MCF 10A (cell line): ENCODE measurements at regions not wholly inside any gene's neighbourhood (a gene's known extent, or its start where the extent isn't known, plus 50 kb on each side); places are given as distances from the start of the nearest gene placed in this dataset.

Experiments
- BruUV-seq: library from RNA; stranded (reverse); fragments of 400-500 nt; replicated peaks from 2 replicates; lab custom pipeline; 2021; lab: Mats Ljungman, UMichigan
- CTCF ChIA-PET: fragments of 300-600 bp; sonication (Branson Sonifier 250); formaldehyde crosslinking; extraction: SDS; loops from one replicate; lab custom pipeline; 2021; ENCODE audit warnings: antibody characterized with exemption, inconsistent platforms; lab: Yijun Ruan, JAX
- POLR2A ChIA-PET: fragments of 300-600, 350-650 bp; sonication (Branson Sonifier 250); formaldehyde crosslinking; extraction: SDS; loops from one replicate; lab custom pipeline; 2020; ENCODE audit warnings: antibody characterized with exemption, inconsistent platforms; lab: Yijun Ruan, JAX
- DNase-seq: peaks from one replicate; pipeline ENCODE4 v3.0.0-alpha.2; 2018; ENCODE audit not compliant: unreplicated experiment
- H3K27ac Mint-ChIP-seq: one replicate; pipeline ENCODE4 v1.8.0; 2022; ENCODE audit warnings: mild to moderate bottlenecking, low read depth, mixed read lengths; ENCODE audit not compliant: unreplicated experiment
- H3K27me3 Mint-ChIP-seq: one replicate; pipeline ENCODE4 v1.8.0; 2022; ENCODE audit warnings: mixed read lengths; ENCODE audit not compliant: insufficient read depth, unreplicated experiment
- H3K36me3 Mint-ChIP-seq: one replicate; pipeline ENCODE4 v1.8.0; 2022; ENCODE audit warnings: mild to moderate bottlenecking, moderate library complexity, mixed read lengths; ENCODE audit not compliant: insufficient read depth, unreplicated experiment
- H3K4me1 Mint-ChIP-seq: one replicate; pipeline ENCODE4 v1.8.0; 2022; ENCODE audit warnings: mixed read lengths; ENCODE audit not compliant: insufficient read depth, unreplicated experiment
- H3K4me3 Mint-ChIP-seq: one replicate; pipeline ENCODE4 v1.8.0; 2022; ENCODE audit warnings: mild to moderate bottlenecking, moderate library complexity, mixed read lengths; ENCODE audit not compliant: unreplicated experiment
- H3K9me3 Mint-ChIP-seq: one replicate; pipeline ENCODE4 v1.8.0; 2022; ENCODE audit warnings: mixed read lengths; ENCODE audit not compliant: unreplicated experiment
- CTCF ChIP-seq: fragments of 200-600 bp; IDR thresholded peaks from one replicate; pipeline ENCODE4 v1.8.0; 2022; ENCODE audit warnings: antibody characterized with exemption, mild to moderate bottlenecking; ENCODE audit not compliant: unreplicated experiment
- intact Hi-C: fragments of 100-400 bp; cut with micrococcal nuclease; formaldehyde crosslinking; loops from 2 replicates; pipeline ENCODE4 v1.14.1; 2022

- no peaks in the 10 kb centered on the region for H3K27me3 Mint-ChIP-seq
- H3K9me3 Mint-ChIP-seq: no peaks in the 10 kb centered on the region
- H3K4me3 Mint-ChIP-seq: no peak overlapping the region
- no peaks in the 10 kb centered on the region for H3K36me3 Mint-ChIP-seq
- no peaks in the 10 kb centered on the region for H3K4me1 Mint-ChIP-seq
- BruUV-seq: no TSS peak
- intact Hi-C loops: no loop called here
- CTCF ChIA-PET: no interaction called here
- POLR2A ChIA-PET: no interaction called here
- no peak for DNase-seq
- H3K27ac Mint-ChIP-seq: no peak overlapping the region
- TF ChIP-seq CTCF: no peak
Observed at GRCh38 chr9:82130331-82131042, 141.9 kb downstream of the SPATA31D1 start.

- Mint-ChIP-seq H3K9me3 (no peaks in the 10 kb centered on the region), H3K36me3 (no peaks in the 10 kb centered on the region), H3K4me1 (no peaks in the 10 kb centered on the region), H3K27ac (no peak overlapping the region), H3K4me3 (no peak overlapping the region), H3K27me3 (no peaks in the 10 kb centered on the region)
- no peak for TF ChIP-seq CTCF
- ChIA-PET CTCF (interaction anchor here (0.7 to 1.4 kb wide), 2 partner anchors 18 to 998 kb away, joined by 3 read pairs; no protein-coding TSS in a partner anchor), POLR2A (no interaction called here)
- intact Hi-C loops: no loop called here
- DNase-seq: no peak
- no TSS peak for BruUV-seq
Observed at GRCh38 chr9:82131072-82131471, 142.5 kb downstream of the SPATA31D1 start.

GRCh38 chr9:82132024-82132423 lies 143.5 kb downstream of the SPATA31D1 start:
- CTCF ChIA-PET: interaction anchor here (0.7 to 1.4 kb wide), 2 partner anchors 17 to 999 kb away, joined by 3 read pairs; no protein-coding TSS in a partner anchor
- Mint-ChIP-seq H3K36me3 (no peaks in the 10 kb centered on the region), H3K9me3 (no peaks in the 10 kb centered on the region), H3K27me3 (no peaks in the 10 kb centered on the region), H3K4me3 (no peak overlapping the region), H3K4me1 (no peaks in the 10 kb centered on the region), H3K27ac (no peak overlapping the region)
- no peak for TF ChIP-seq CTCF
- DNase-seq: no peak
- intact Hi-C loops: no loop called here
- BruUV-seq: no TSS peak
- POLR2A ChIA-PET: no interaction called here

- intact Hi-C loops: no loop called here
- DNase-seq: no peak
- no peaks in the 10 kb centered on the region for H3K9me3 Mint-ChIP-seq
- ChIA-PET POLR2A (no interaction called here), CTCF (no interaction called here)
- H3K36me3 Mint-ChIP-seq: no peaks in the 10 kb centered on the region
- no peak overlapping the region for H3K27ac Mint-ChIP-seq
- H3K27me3 Mint-ChIP-seq: no peaks in the 10 kb centered on the region
- H3K4me3 Mint-ChIP-seq: no peak overlapping the region
- H3K4me1 Mint-ChIP-seq: no peaks in the 10 kb centered on the region
- no TSS peak for BruUV-seq
- no peak for TF ChIP-seq CTCF
Observed at GRCh38 chr9:82134010-82134409, 145.4 kb downstream of the SPATA31D1 start.
